ENCODE measurements at regions not wholly inside any gene's neighbourhood (a gene's known extent, or its start where the extent isn't known, plus 50 kb on each side); places are given as distances from the start of the nearest gene placed in this dataset.

GRCh38 chr3:103495186-103495585, 1060.4 kb downstream of the ZPLD1 start:
- H3K27ac ChIP-seq (ENCODE audit: low read depth in 2 of 2, low read length in 2 of 2), result no peak overlapping the region
- H3K4me1 ChIP-seq (ENCODE audit: control insufficient read depth in 2 of 3, insufficient read depth in 2 of 3, low read depth in 1 of 3, low read length in 3 of 3), result no peaks in the 10 kb centered on the region
- DNase-seq (no peak), FAIRE-seq (no peak)
- no peak for TF ChIP-seq CTCF (IDR thresholded peaks at IDR 0.05; ENCODE audit: borderline replicate concordance, extremely low read depth, insufficient read depth)
- no peak overlapping the region for H3K4me3 ChIP-seq (ENCODE audit: low read length in 3 of 3)
- no peaks in the 10 kb centered on the region for H3K27me3 ChIP-seq (ENCODE audit: control insufficient read depth, insufficient read depth, low read length)
- H3K36me3 ChIP-seq (ENCODE audit: control insufficient read depth in 2 of 3, insufficient read depth in 3 of 3, low read length in 3 of 3), result no peaks in the 10 kb centered on the region
- no peaks in the 10 kb centered on the region for H3K9me3 ChIP-seq (ENCODE audit: control insufficient read depth in 2 of 3, insufficient read depth in 1 of 3, low read length in 3 of 3)
- intact Hi-C loops (cut with DNase I), result no loop called here
- no peak overlapping the region for H3K9ac ChIP-seq (ENCODE audit: low read length in 3 of 3)

GRCh38 chr3:103499132-103499900, 1064.5 kb downstream of the ZPLD1 start:
- FAIRE-seq, result no peak
- H3K9ac ChIP-seq (ENCODE audit: low read length in 3 of 3), result no peak overlapping the region
- no peaks in the 10 kb centered on the region for H3K27me3 ChIP-seq (ENCODE audit: control insufficient read depth, insufficient read depth, low read length)
- H3K36me3 ChIP-seq (ENCODE audit: control insufficient read depth in 2 of 3, insufficient read depth in 3 of 3, low read length in 3 of 3), result no peaks in the 10 kb centered on the region
- DNase-seq, result peak in 1 of 5 donors; percentile 22
- H3K4me1 ChIP-seq (ENCODE audit: control insufficient read depth in 2 of 3, insufficient read depth in 2 of 3, low read depth in 1 of 3, low read length in 3 of 3), result no peaks in the 10 kb centered on the region
- no peak overlapping the region for H3K27ac ChIP-seq (ENCODE audit: low read depth in 2 of 2, low read length in 2 of 2)
- H3K4me3 ChIP-seq (ENCODE audit: low read length in 3 of 3), result no peak overlapping the region
- no peaks in the 10 kb centered on the region for H3K9me3 ChIP-seq (ENCODE audit: control insufficient read depth in 2 of 3, insufficient read depth in 1 of 3, low read length in 3 of 3)
- TF ChIP-seq CTCF (IDR thresholded peaks at IDR 0.05; ENCODE audit: borderline replicate concordance, extremely low read depth, insufficient read depth), result no peak
- intact Hi-C loops (cut with DNase I), result no loop called here

- Histone ChIP-seq H3K27ac (ENCODE audit: low read depth in 2 of 2, low read length in 2 of 2) (no peak overlapping the region), H3K4me3 (ENCODE audit: low read length in 3 of 3) (no peak overlapping the region), H3K27me3 (ENCODE audit: control insufficient read depth, insufficient read depth, low read length) (no peaks in the 10 kb centered on the region), H3K4me1 (ENCODE audit: control insufficient read depth in 2 of 3, insufficient read depth in 2 of 3, low read depth in 1 of 3, low read length in 3 of 3) (no peaks in the 10 kb centered on the region), H3K9ac (ENCODE audit: low read length in 3 of 3) (no peak overlapping the region), H3K9me3 (ENCODE audit: control insufficient read depth in 2 of 3, insufficient read depth in 1 of 3, low read length in 3 of 3) (no peaks in the 10 kb centered on the region), H3K36me3 (ENCODE audit: control insufficient read depth in 2 of 3, insufficient read depth in 3 of 3, low read length in 3 of 3) (no peaks in the 10 kb centered on the region)
- TF ChIP-seq CTCF (IDR thresholded peaks at IDR 0.05; ENCODE audit: borderline replicate concordance, extremely low read depth, insufficient read depth), result no peak
- no peak for FAIRE-seq
- intact Hi-C loops (cut with DNase I), result no loop called here
- no peak for DNase-seq
Measured at GRCh38 chr3:103499967-103500366, 1065.2 kb downstream of the ZPLD1 start.
